ENCODE measurements at regions not wholly inside any gene's neighbourhood (a gene's known extent, or its start where the extent isn't known, plus 50 kb on each side); places are given as distances from the start of the nearest gene placed in this dataset.

GRCh38 chr3:67788396-67788795, 134.0 kb upstream of the SUCLG2 start:
- no peak for ATAC-seq
- no peak for DNase-seq
- peaks cover 22% of the 10 kb centered on the region in 2 donors for H3K9me3 Mint-ChIP-seq

GRCh38 chr3:67783281-67784250, 129.2 kb upstream of the SUCLG2 start:
- no peak overlapping the region for H3K4me3 Mint-ChIP-seq
- H3K4me1 Mint-ChIP-seq = peaks cover 9% of the 10 kb centered on the region
- no peaks in the 10 kb centered on the region for H3K27me3 Mint-ChIP-seq
- peaks cover 35 to 39% of the 10 kb centered on the region in 2 donors for H3K9me3 Mint-ChIP-seq
- no peak for DNase-seq
- no peak for ATAC-seq
- H3K27ac Mint-ChIP-seq = no peak overlapping the region

More at GRCh38 chr3:67788396-67788795, 134.0 kb upstream of the SUCLG2 start:
- no peak overlapping the region for H3K27ac Mint-ChIP-seq
- H3K4me3 Mint-ChIP-seq = no peak overlapping the region
- no peaks in the 10 kb centered on the region for H3K27me3 Mint-ChIP-seq
- peaks cover 13% of the 10 kb centered on the region for H3K4me1 Mint-ChIP-seq

GRCh38 chr3:67781871-67782270, 127.5 kb upstream of the SUCLG2 start:
- Mint-ChIP-seq H3K27ac (no peak overlapping the region), H3K27me3 (no peaks in the 10 kb centered on the region), H3K9me3 (peaks cover 42 to 52% of the 10 kb centered on the region in 2 donors), H3K4me3 (no peak overlapping the region), H3K4me1 (peaks cover 9% of the 10 kb centered on the region)
- no peak for DNase-seq
- ATAC-seq = no peak

- no peaks in the 10 kb centered on the region for H3K27me3 Mint-ChIP-seq
- H3K4me3 Mint-ChIP-seq = no peak overlapping the region
- peaks cover 40 to 51% of the 10 kb centered on the region in 2 donors for H3K9me3 Mint-ChIP-seq
- ATAC-seq (no peak), DNase-seq (no peak)
- peaks cover 9% of the 10 kb centered on the region for H3K4me1 Mint-ChIP-seq
- H3K27ac Mint-ChIP-seq = no peak overlapping the region
Observed at GRCh38 chr3:67781218-67781617, 126.8 kb upstream of the SUCLG2 start.

DNA sequence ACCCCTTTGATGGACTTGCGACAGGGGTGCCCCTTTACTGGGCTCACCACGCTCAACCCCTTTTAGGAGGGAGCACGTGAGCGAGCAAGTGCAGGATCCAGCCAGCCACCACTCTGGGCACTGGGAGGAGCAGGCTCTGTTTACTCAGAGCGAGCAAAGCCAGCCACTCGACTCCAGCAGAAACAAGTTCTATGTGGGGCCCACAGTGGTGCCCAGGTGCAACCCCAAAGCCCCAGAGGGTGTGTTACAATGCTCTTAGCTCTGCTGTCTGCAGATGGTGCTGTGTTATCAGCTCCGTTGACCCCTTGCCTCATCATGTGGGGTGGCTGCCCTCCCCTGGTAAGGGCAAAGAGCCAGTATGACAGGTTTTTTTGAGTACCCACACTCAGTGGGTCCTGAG, 120.3 kb upstream of the SUCLG2 start:
- DNase-seq (no peak), ATAC-seq (no peak)
- H3K9me3 Mint-ChIP-seq = peaks cover 23 to 36% of the 10 kb centered on the region in 2 donors
- H3K27me3 Mint-ChIP-seq = no peaks in the 10 kb centered on the region
- H3K4me3 Mint-ChIP-seq = no peak overlapping the region
- H3K4me1 Mint-ChIP-seq = no peaks in the 10 kb centered on the region
- no peak overlapping the region for H3K27ac Mint-ChIP-seq

DNA sequence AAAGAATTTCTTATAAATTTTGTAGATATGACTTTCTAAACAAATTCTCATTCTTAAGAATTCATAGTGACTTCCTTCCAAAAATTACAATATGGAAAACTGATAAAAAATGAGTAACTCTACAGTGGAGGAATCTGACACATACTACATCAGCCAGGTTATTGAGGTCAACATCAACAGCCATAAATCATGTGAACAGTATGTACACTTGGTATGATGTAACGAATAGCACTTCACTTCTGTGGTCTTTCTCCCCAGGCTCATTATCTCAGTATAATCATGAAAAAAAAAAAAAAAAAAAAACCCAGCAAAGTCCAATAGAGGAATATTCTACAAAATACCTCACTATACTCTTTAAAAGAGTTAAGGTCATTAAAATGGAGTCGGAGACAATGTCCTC, 111.2 kb upstream of the SUCLG2 start:
- Mint-ChIP-seq H3K4me1 (no peaks in the 10 kb centered on the region), H3K4me3 (no peak overlapping the region), H3K27me3 (no peaks in the 10 kb centered on the region), H3K27ac (no peak overlapping the region), H3K9me3 (peaks cover 37 to 46% of the 10 kb centered on the region in 2 donors)
- no peak for ATAC-seq
- no peak for DNase-seq

DNA sequence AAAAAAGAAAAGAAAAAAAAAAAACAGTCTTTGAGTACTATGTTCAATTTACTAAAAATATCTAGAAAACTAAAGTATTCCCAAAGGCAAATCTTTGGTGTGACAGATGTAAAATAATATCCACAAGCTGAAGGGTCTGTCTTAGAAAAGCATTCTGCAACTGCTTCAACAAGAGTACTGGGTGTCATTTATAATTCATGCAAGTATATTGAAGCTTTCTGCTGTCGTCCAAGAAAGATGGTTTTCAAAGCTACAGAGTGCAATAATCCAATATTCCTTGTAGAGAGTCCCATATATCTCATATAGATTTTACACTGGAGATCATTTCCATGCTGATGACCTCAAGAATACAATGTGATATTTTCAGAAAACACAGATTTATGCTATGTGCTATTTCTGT, 90.9 kb upstream of the SUCLG2 start:
- H3K4me1 Mint-ChIP-seq = peaks cover 13% of the 10 kb centered on the region
- no peak overlapping the region for H3K27ac Mint-ChIP-seq
- H3K27me3 Mint-ChIP-seq = no peaks in the 10 kb centered on the region
- peaks cover 14 to 22% of the 10 kb centered on the region in 2 donors for H3K9me3 Mint-ChIP-seq
- DNase-seq = no peak
- ATAC-seq = no peak
- H3K4me3 Mint-ChIP-seq = no peak overlapping the region

DNA sequence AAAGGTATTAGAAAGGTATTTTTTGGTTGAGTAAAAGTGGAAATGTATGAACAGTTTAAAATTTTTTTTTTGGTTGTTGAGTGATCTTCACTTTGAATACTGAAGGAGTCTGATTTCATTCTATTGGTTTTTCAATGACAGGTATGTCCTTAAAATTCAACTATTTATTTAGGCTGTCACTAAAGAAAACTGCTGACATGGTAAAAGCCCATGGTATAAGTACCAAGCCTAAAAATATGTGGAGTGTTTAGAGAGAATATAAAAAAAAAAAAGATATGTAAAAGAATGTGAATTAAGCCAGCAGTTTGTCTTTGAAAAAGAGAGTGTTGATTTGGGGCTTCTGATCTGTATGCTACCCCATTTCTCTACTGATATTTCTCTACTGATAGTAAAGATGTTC, 90.3 kb upstream of the SUCLG2 start:
- H3K9me3 Mint-ChIP-seq = peaks cover 14 to 25% of the 10 kb centered on the region in 2 donors
- no peak overlapping the region for H3K27ac Mint-ChIP-seq
- no peak overlapping the region for H3K4me3 Mint-ChIP-seq
- peaks cover 19% of the 10 kb centered on the region for H3K4me1 Mint-ChIP-seq
- H3K27me3 Mint-ChIP-seq = no peaks in the 10 kb centered on the region
- DNase-seq (no peak), ATAC-seq (no peak)

DNA sequence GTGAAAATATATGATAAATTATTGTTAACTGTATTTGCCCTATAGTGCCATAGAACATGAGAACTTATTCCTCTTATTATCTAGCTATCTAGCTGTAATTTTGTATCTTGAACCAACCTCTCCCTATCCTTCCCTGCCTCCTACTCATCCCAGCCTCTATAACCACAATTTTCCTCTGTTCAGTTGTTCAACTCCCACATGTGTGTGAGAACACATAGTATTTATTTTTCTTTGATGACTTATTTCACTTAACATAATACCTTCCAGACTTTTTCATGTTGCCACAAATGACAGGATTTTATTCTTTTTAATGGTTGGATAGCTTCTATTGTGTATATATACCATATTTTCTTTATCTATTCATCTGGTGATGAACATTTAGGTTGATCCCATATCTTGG, 85.4 kb upstream of the SUCLG2 start:
- no peak overlapping the region for H3K4me3 Mint-ChIP-seq
- peaks cover 14 to 35% of the 10 kb centered on the region in 2 donors for H3K9me3 Mint-ChIP-seq
- ATAC-seq (no peak), DNase-seq (no peak)
- H3K27ac Mint-ChIP-seq = no peak overlapping the region
- H3K4me1 Mint-ChIP-seq = peaks cover 56% of the 10 kb centered on the region
- no peaks in the 10 kb centered on the region for H3K27me3 Mint-ChIP-seq

DNA sequence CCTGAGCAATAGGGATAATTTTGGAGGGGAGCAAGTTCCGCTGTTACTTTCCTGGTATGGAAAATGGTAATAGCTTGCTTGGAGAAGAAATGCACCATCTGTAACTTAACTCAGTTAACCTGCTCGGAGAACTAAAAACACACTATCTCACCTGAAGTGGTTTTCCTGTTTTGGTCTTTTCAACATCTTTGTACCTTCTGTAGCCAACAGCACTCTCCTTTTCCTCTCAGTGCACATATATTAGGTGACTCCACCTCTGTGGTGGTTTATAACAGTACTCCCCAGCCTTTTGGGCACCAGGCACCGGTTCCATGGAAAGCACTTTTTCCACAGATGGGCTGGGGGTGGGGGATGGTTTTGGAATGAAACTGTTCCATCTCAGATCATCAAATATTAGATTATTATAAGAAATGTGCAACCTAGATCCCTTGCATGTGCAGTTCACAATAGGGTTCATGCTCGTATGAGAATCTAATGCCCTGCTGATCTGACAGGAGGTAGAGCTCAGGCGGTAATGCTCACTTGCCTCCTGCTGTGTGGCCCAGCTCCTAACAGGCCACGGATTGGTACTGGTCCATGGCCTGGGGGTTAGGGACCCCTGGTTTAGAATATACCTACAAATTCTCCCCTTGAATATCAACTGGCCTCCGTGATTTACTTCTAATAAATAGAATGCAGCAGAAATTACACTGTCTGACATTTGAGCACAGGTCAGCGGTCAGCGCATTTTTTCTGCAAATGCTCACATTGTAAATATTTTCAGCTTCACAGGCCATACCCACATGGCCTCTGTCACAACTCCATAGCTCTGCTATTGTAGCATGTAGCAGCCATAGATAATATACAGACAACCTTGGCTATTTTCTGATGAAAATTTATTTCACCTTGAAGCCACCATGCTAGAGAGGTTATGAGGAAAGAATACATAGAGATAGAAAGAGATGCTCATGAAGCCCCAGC, 83.8 kb upstream of the SUCLG2 start:
- Mint-ChIP-seq H3K4me1 (peaks cover 60% of the 10 kb centered on the region), H3K27ac (peak overlapping the region in 1 of 2 donors; percentile 48), H3K27me3 (no peaks in the 10 kb centered on the region), H3K9me3 (peaks cover 17 to 42% of the 10 kb centered on the region in 2 donors), H3K4me3 (peak overlapping the region in 1 of 2 donors; percentile 22)
- ATAC-seq = no peak
- no peak for DNase-seq

DNA sequence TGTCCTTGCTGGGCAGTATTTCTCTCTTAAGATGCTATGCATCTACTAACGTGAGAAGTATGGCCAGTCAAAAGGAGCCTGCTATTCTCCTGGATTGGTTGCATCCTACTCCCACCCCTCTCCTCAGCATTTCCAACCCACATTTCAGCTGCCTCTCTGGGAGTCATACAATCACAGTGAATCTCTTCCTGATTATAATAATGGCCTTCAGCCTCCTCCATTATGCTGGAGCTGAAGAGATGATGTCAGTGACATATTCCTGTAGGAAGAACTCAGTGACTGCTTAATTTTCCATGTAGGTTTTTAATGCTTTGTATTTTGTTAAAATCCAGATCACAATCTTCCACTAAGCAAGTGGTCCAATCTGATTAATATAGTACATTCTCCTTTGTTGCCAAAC, 82.7 kb upstream of the SUCLG2 start:
- Mint-ChIP-seq H3K9me3 (peaks cover 10 to 34% of the 10 kb centered on the region in 2 donors), H3K27ac (no peak overlapping the region), H3K27me3 (no peaks in the 10 kb centered on the region), H3K4me3 (no peak overlapping the region), H3K4me1 (peaks cover 55% of the 10 kb centered on the region)
- ATAC-seq (no peak), DNase-seq (no peak)

DNA sequence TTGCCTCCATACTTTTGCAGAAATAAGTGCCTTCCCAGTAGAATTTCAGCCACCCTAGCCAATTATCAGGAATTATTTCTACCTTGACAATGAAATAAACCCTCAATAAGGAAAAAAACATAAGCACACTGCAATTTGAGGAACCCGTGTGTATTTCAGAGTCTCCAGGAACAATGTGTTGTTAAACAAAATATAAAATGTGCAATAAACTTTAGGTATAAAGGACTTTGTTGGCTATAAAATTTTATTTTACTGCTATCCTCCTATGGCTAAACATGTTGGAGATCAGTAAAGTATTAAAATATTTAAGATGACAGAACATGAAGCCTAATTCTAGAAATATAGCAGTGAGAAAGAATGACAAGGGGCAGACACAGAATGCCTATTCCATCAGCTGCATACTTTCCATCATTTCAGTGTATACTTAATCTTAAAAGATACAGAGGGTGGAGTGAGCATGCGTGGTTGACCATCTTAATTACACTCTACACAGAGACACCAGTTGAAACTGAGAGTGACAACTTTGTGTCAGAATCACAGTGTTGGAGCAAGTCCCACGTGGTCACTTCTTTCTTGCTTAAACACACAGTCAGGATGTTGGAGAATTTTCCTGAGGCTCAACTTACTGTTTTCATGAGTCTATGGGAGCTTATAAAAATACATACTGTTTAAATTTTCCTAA, 79.0 kb upstream of the SUCLG2 start:
- ATAC-seq (no peak), DNase-seq (no peak)
- H3K27me3 Mint-ChIP-seq = no peaks in the 10 kb centered on the region
- no peak overlapping the region for H3K27ac Mint-ChIP-seq
- H3K4me1 Mint-ChIP-seq = peaks cover 28% of the 10 kb centered on the region
- no peak overlapping the region for H3K4me3 Mint-ChIP-seq
- H3K9me3 Mint-ChIP-seq = peaks cover 6 to 19% of the 10 kb centered on the region in 2 donors

- H3K4me1 Mint-ChIP-seq = peaks cover 25% of the 10 kb centered on the region
- DNase-seq (no peak), ATAC-seq (no peak)
- peak overlapping the region in 1 of 2 donors; percentile 14 for H3K27ac Mint-ChIP-seq
- peaks cover 36 to 39% of the 10 kb centered on the region in 2 donors for H3K9me3 Mint-ChIP-seq
- no peak overlapping the region for H3K4me3 Mint-ChIP-seq
- H3K27me3 Mint-ChIP-seq = no peaks in the 10 kb centered on the region
Observed at GRCh38 chr3:67724434-67724833, 70.0 kb upstream of the SUCLG2 start.

GRCh38 chr3:67723863-67724262, 69.5 kb upstream of the SUCLG2 start:
- no peak for DNase-seq
- Mint-ChIP-seq H3K9me3 (peaks cover 36 to 39% of the 10 kb centered on the region in 2 donors), H3K27me3 (no peaks in the 10 kb centered on the region), H3K27ac (no peak overlapping the region), H3K4me3 (no peak overlapping the region), H3K4me1 (peaks cover 25% of the 10 kb centered on the region)
- no peak for ATAC-seq

GRCh38 chr3:67719333-67719732, 64.9 kb upstream of the SUCLG2 start:
- DNase-seq = no peak
- H3K27ac Mint-ChIP-seq = no peak overlapping the region
- H3K27me3 Mint-ChIP-seq = no peaks in the 10 kb centered on the region

More at GRCh38 chr3:67719333-67719732, 64.9 kb upstream of the SUCLG2 start:
- Mint-ChIP-seq H3K4me3 (no peak overlapping the region), H3K9me3 (peaks cover 16 to 38% of the 10 kb centered on the region in 2 donors), H3K4me1 (peaks cover 15% of the 10 kb centered on the region)
- no peak for ATAC-seq
